Progenitor cell of endocrine pancreas (in vitro differentiated cells): ENCODE measurements at regions not wholly inside any gene's neighbourhood (a gene's known extent, or its start where the extent isn't known, plus 50 kb on each side); places are given as distances from the start of the nearest gene placed in this dataset.

Source experiments
- DNase-seq: peaks from one replicate; pipeline ENCODE4 v3.0.0; 2021; ENCODE audit warnings: low spot score; ENCODE audit not compliant: unreplicated experiment
- H3K27ac Mint-ChIP-seq: 2 replicates; pipeline ENCODE4 v1.8.0; 2021; ENCODE audit warnings: mild to moderate bottlenecking, moderate library complexity, mixed read lengths
- H3K27me3 Mint-ChIP-seq: 2 replicates; pipeline ENCODE4 v1.8.0; 2021; ENCODE audit warnings: mixed read lengths
- H3K36me3 Mint-ChIP-seq: 2 replicates; pipeline ENCODE4 v1.8.0; 2022; ENCODE audit warnings: mixed read lengths; ENCODE audit not compliant: insufficient read depth
- H3K4me1 Mint-ChIP-seq: 2 replicates; pipeline ENCODE4 v1.8.0; 2021; ENCODE audit warnings: low read depth, mixed read lengths
- H3K4me3 Mint-ChIP-seq: 2 replicates; pipeline ENCODE4 v1.8.0; 2021; ENCODE audit warnings: low read depth, mild to moderate bottlenecking, moderate library complexity, mixed read lengths
- H3K9me3 Mint-ChIP-seq: 2 replicates; pipeline ENCODE4 v1.8.0; 2021; ENCODE audit warnings: low read depth, mixed read lengths
- TF ChIP-seq, protein P1 (sequence below): fragments of 200-600 bp; sonication (generic); IDR thresholded peaks from one replicate; pipeline ENCODE4 v1.5.0; 2021; ENCODE audit warnings: antibody characterized with exemption, mild to moderate bottlenecking; ENCODE audit not compliant: unreplicated experiment

DNA sequence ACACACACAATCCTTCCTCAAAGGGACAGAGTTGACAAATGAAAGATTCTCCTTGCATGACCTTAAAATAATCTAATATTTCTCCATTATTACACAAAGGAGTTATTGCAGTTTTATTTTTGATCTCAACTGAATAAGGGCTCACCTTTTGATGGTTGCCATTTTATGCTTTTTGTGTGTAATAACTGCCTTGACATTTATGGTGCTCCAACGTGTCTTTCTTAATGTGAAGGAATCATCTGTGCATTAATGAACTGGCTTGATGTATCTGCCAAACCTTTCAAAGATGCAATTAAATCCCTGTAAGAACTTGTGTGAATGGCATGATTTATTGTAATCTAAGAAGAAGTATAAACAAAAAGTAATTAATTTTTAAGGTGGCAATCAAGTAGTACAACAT, 1519.8 kb upstream of the CDH9 start:
- TF ChIP-seq, protein P1, sequence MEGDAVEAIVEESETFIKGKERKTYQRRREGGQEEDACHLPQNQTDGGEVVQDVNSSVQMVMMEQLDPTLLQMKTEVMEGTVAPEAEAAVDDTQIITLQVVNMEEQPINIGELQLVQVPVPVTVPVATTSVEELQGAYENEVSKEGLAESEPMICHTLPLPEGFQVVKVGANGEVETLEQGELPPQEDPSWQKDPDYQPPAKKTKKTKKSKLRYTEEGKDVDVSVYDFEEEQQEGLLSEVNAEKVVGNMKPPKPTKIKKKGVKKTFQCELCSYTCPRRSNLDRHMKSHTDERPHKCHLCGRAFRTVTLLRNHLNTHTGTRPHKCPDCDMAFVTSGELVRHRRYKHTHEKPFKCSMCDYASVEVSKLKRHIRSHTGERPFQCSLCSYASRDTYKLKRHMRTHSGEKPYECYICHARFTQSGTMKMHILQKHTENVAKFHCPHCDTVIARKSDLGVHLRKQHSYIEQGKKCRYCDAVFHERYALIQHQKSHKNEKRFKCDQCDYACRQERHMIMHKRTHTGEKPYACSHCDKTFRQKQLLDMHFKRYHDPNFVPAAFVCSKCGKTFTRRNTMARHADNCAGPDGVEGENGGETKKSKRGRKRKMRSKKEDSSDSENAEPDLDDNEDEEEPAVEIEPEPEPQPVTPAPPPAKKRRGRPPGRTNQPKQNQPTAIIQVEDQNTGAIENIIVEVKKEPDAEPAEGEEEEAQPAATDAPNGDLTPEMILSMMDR = no peak
- Mint-ChIP-seq H3K4me1 (peaks cover 18% of the 10 kb centered on the region), H3K36me3 (no peaks in the 10 kb centered on the region), H3K9me3 (peaks cover 11% of the 10 kb centered on the region), H3K27ac (no peak overlapping the region), H3K4me3 (no peak overlapping the region), H3K27me3 (no peaks in the 10 kb centered on the region)
- no peak for DNase-seq

DNA sequence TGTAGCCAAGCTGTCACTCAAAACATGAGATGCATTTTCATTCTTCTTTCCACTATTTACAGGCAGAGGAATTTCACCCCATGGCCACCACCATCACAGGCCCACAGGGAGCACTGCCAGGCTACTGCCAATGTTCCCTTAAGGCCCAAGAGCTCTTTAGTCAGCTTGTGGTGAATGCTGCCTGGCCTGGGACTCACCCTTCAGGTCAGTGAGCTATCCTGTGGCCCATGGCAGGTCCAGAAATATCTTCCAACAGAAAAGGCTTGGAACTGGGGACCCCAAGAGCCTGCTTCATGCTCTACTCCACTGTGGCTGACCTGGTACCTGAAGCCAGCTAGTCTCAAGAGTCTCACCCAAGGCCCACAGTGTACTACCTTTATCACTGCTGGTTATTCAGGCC, 1518.7 kb upstream of the CDH9 start:
- Mint-ChIP-seq H3K27me3 (no peaks in the 10 kb centered on the region), H3K9me3 (peaks cover 13% of the 10 kb centered on the region), H3K36me3 (peaks cover 1% of the 10 kb centered on the region), H3K27ac (no peak overlapping the region), H3K4me1 (peaks cover 18% of the 10 kb centered on the region), H3K4me3 (no peak overlapping the region)
- DNase-seq = no peak
- TF ChIP-seq, protein P1 = no peak

DNA sequence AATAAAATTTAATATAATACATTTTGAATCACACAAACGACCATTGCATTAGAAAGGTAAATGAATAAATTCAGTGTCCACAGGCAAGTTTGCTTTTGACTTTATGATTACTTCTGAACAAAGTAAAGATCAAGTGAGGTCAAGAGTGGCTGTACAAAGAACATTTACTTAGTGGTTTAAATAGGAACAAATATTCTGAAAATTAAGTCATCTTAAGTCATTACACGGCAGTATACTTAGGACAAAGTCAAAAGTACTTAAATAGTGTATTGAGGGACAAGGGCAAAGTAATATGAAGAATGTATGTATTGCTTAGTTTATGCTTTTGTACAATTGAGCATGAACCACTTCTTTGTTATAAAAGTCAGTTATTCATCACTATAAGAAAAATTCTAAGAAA, 1511.2 kb upstream of the CDH9 start:
- H3K36me3 Mint-ChIP-seq = peaks cover 1% of the 10 kb centered on the region
- TF ChIP-seq, protein P1 = no peak
- no peak for DNase-seq
- no peak overlapping the region for H3K4me3 Mint-ChIP-seq
- no peak overlapping the region for H3K27ac Mint-ChIP-seq
- H3K9me3 Mint-ChIP-seq = peaks cover 8% of the 10 kb centered on the region
- H3K27me3 Mint-ChIP-seq = no peaks in the 10 kb centered on the region
- peaks cover 2% of the 10 kb centered on the region for H3K4me1 Mint-ChIP-seq

DNA sequence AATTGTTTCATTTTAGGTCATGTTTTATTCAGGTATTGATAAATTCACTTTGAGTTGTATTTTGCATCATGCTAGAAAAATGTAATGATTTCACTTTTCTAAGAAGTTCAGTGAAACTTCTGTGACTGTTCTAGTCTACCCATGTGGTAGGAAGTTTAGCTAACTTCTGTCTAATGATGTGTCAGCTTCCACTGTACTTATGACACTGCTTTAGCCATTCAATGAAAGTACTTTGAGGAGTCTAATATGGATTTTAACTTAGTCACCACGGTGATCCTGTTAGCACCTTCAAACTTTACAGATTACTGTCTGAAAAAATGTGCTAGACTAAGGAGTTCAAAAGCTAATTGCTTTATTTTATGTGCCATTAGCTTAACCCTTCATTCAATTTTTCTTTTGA, 1510.5 kb upstream of the CDH9 start:
- Mint-ChIP-seq H3K4me1 (peaks cover 2% of the 10 kb centered on the region), H3K27me3 (no peaks in the 10 kb centered on the region), H3K27ac (no peak overlapping the region), H3K9me3 (peaks cover 6% of the 10 kb centered on the region), H3K36me3 (peaks cover 1% of the 10 kb centered on the region), H3K4me3 (no peak overlapping the region)
- TF ChIP-seq, protein P1 = no peak
- DNase-seq = no peak

DNA sequence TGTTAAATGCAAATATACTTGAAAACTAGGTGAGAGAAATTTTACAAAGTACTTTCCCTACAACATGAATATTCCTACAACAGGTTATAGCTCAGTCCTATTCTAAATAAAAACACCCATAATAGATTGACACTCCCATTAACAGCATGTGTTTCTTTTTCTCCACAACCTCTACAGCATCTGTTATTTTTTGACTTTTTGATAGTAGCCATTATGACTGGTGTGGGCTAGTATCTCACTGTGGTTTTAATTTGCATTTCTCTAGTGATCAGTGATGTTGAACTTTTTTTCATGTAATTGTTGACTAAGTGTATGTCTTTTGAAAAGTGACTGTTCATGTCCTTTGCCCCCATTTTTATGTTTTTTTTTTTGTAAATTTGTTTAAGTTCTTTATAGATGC, 1506.1 kb upstream of the CDH9 start:
- H3K27me3 Mint-ChIP-seq = no peaks in the 10 kb centered on the region
- no peak overlapping the region for H3K4me3 Mint-ChIP-seq
- DNase-seq = no peak
- no peak overlapping the region for H3K27ac Mint-ChIP-seq
- peaks cover 2% of the 10 kb centered on the region for H3K4me1 Mint-ChIP-seq
- TF ChIP-seq, protein P1 = no peak
- H3K9me3 Mint-ChIP-seq = no peaks in the 10 kb centered on the region
- H3K36me3 Mint-ChIP-seq = no peaks in the 10 kb centered on the region
